GM21717 (cell line): ENCODE measurements at regions not wholly inside any gene's neighbourhood (a gene's known extent, or its start where the extent isn't known, plus 50 kb on each side); places are given as distances from the start of the nearest gene placed in this dataset.
"Not testable (repeated sequence)": the region's sequence is repeated elsewhere in the genome, so short reads cannot be mapped to it uniquely, and the experiment has no call there.

Experiments used
- ATAC-seq: cut with Tn5 transposase; IDR thresholded peaks from one replicate; pipeline ENCODE4 v1.9.1; 2021; ENCODE audit warnings: mild to moderate bottlenecking, moderate library complexity; ENCODE audit not compliant: unreplicated experiment

GRCh38 chr5:67774786-67775185 is 440.8 kb upstream of the PIK3R1 start:
- no peak for ATAC-seq

- no peak for ATAC-seq
These were observed 441.3 kb upstream of the PIK3R1 start for GRCh38 chr5:67774267-67774552.

GRCh38 chr5:67773411-67774266 is 441.9 kb upstream of the PIK3R1 start:
- no peak for ATAC-seq

- no peak for ATAC-seq
These were observed 443.8 kb upstream of the PIK3R1 start for GRCh38 chr5:67771791-67772190.

GRCh38 chr5:67771221-67771620 is 444.3 kb upstream of the PIK3R1 start:
- no peak for ATAC-seq

GRCh38 chr5:67770431-67771025 is 445.0 kb upstream of the PIK3R1 start:
- no peak for ATAC-seq

- no peak for ATAC-seq
These were observed 449.9 kb upstream of the PIK3R1 start for GRCh38 chr5:67765697-67766096.

- ATAC-seq: not testable (repeated sequence)
These were observed 457.8 kb upstream of the PIK3R1 start for GRCh38 chr5:67757771-67758170.

- no peak for ATAC-seq
These were observed 463.2 kb upstream of the PIK3R1 start for GRCh38 chr5:67752357-67752708.

GRCh38 chr5:67748165-67748690 is 467.3 kb upstream of the PIK3R1 start:
- no peak for ATAC-seq

GRCh38 chr5:67747096-67747495 is 468.5 kb upstream of the PIK3R1 start:
- ATAC-seq: no peak

GRCh38 chr5:67746608-67747007 is 468.9 kb upstream of the PIK3R1 start:
- not testable (repeated sequence) for ATAC-seq

- no peak for ATAC-seq
These were observed 469.5 kb upstream of the PIK3R1 start for GRCh38 chr5:67746103-67746502.

GRCh38 chr5:67732921-67733320 is 482.6 kb upstream of the PIK3R1 start:
- no peak for ATAC-seq

GRCh38 chr5:67732471-67732870 is 483.1 kb upstream of the PIK3R1 start:
- no peak for ATAC-seq

GRCh38 chr5:67731886-67732285 is 483.7 kb upstream of the PIK3R1 start:
- ATAC-seq: no peak

GRCh38 chr5:67730917-67731474 is 484.6 kb upstream of the PIK3R1 start:
- no peak for ATAC-seq

GRCh38 chr5:67728326-67728890 is 487.1 kb upstream of the PIK3R1 start:
- no peak for ATAC-seq

- ATAC-seq: no peak
These were observed 490.0 kb upstream of the PIK3R1 start for GRCh38 chr5:67725604-67726003.

GRCh38 chr5:67724412-67725135 is 491.0 kb upstream of the PIK3R1 start:
- ATAC-seq: no peak

GRCh38 chr5:67723873-67724272 is 491.7 kb upstream of the PIK3R1 start:
- ATAC-seq: no peak
